Loucy (cell line): ENCODE measurements at regions not wholly inside any gene's neighbourhood (a gene's known extent, or its start where the extent isn't known, plus 50 kb on each side); places are given as distances from the start of the nearest gene placed in this dataset.
A peak's percentile ranks its signal among the peaks of the same experiment; 100 is the strongest.

Experiments
- H2AFZ ChIP-seq: fragments of 200-600 bp; sonication (generic); 2 replicates; pipeline ENCODE4 v1.6.0; 2016; ENCODE audit warnings: antibody characterized with exemption, mild to moderate bottlenecking, low read length, moderate library complexity
- H3F3A ChIP-seq: fragments of 200-600 bp; 2 replicates; pipeline ENCODE4 v1.6.0; 2016; ENCODE audit warnings: antibody characterized with exemption, low read depth, mild to moderate bottlenecking
- H3K27me3 ChIP-seq: fragments of 200-600 bp; sonication (generic); 2 replicates; pipeline ENCODE4 v1.6.1; 2014; ENCODE audit warnings: low read length, mild to moderate bottlenecking; ENCODE audit not compliant: insufficient read depth, poor library complexity, severe bottlenecking
- H3K36me3 ChIP-seq: fragments of 200-600 bp; sonication (generic); 2 replicates; pipeline ENCODE4 v1.6.1; 2016; ENCODE audit warnings: low read length; ENCODE audit not compliant: insufficient read depth
- H3K4me1 ChIP-seq: fragments of 200-600 bp; sonication (generic); 2 replicates; pipeline ENCODE4 v1.5.1; 2014; ENCODE audit warnings: low read length, mild to moderate bottlenecking; ENCODE audit not compliant: insufficient read depth, poor library complexity, severe bottlenecking
- H3K4me2 ChIP-seq: fragments of 200-600 bp; sonication (generic); 2 replicates; pipeline ENCODE4 v1.6.0; 2014; ENCODE audit warnings: antibody characterized with exemption, low read length, low read depth, mild to moderate bottlenecking; ENCODE audit not compliant: poor library complexity, severe bottlenecking
- H3K4me3 ChIP-seq: fragments of 200-600 bp; sonication (generic); 2 replicates; pipeline ENCODE4 v1.5.1; 2014; ENCODE audit warnings: low read length, mild to moderate bottlenecking, mixed read lengths; ENCODE audit not compliant: poor library complexity, severe bottlenecking
- H3K79me2 ChIP-seq: fragments of 200-600 bp; sonication (generic); 2 replicates; pipeline ENCODE4 v1.6.1; 2014; ENCODE audit warnings: low read length; ENCODE audit not compliant: insufficient read depth
- H3K9ac ChIP-seq: fragments of 200-600 bp; sonication (generic); 2 replicates; pipeline ENCODE4 v1.6.0; 2014; ENCODE audit warnings: mild to moderate bottlenecking, low read depth, low read length, moderate library complexity; ENCODE audit not compliant: poor library complexity, severe bottlenecking
- H3K9me2 ChIP-seq: fragments of 200-600 bp; sonication (generic); replicated peaks from 2 replicates; pipeline ENCODE4 v1.6.1; 2016; ENCODE audit warnings: low read depth, low read length, mixed read lengths
- H3K9me3 ChIP-seq: fragments of 200-600 bp; sonication (generic); 2 replicates; pipeline ENCODE4 v1.6.1; 2014; ENCODE audit warnings: mild to moderate bottlenecking, antibody characterized with exemption, low read length, low read depth; ENCODE audit not compliant: insufficient read depth
- H4K20me1 ChIP-seq: fragments of 200-600 bp; sonication (generic); 2 replicates; pipeline ENCODE4 v1.6.0; 2014; ENCODE audit warnings: antibody characterized with exemption, low read length, mild to moderate bottlenecking; ENCODE audit not compliant: insufficient read depth, poor library complexity, severe bottlenecking
- EZH2phosphoT487 ChIP-seq: fragments of 200-600 bp; IDR thresholded peaks from 2 replicates; pipeline ENCODE4 v1.6.1; 2018; ENCODE audit warnings: antibody characterized with exemption, mild to moderate bottlenecking, moderate library complexity, borderline replicate concordance
- TF ChIP-seq, protein P1 (sequence below): fragments of 200-600 bp; sonication (generic); conservative IDR thresholded peaks from 2 replicates; pipeline ENCODE4 v1.5.1; 2014; ENCODE audit warnings: mild to moderate bottlenecking, antibody characterized with exemption, low read length

GRCh38 chr1:234884006-234884405 lies 244.6 kb downstream of the TOMM20 start:
- H2AFZ ChIP-seq = no peak overlapping the region
- H3K9ac ChIP-seq = no peak overlapping the region
- no peaks in the 10 kb centered on the region for H3K9me2 ChIP-seq
- no peaks in the 10 kb centered on the region for H3F3A ChIP-seq
- no peaks in the 10 kb centered on the region for H3K9me3 ChIP-seq
- H3K36me3 ChIP-seq = no peaks in the 10 kb centered on the region
- no peak overlapping the region for H3K4me3 ChIP-seq
- H4K20me1 ChIP-seq = no peaks in the 10 kb centered on the region
- H3K4me2 ChIP-seq = no peak overlapping the region
- H3K79me2 ChIP-seq = no peaks in the 10 kb centered on the region
- H3K4me1 ChIP-seq = peaks cover 53% of the 10 kb centered on the region
- no peaks in the 10 kb centered on the region for H3K27me3 ChIP-seq
- TF ChIP-seq EZH2phosphoT487 = no peak
- TF ChIP-seq, protein P1, sequence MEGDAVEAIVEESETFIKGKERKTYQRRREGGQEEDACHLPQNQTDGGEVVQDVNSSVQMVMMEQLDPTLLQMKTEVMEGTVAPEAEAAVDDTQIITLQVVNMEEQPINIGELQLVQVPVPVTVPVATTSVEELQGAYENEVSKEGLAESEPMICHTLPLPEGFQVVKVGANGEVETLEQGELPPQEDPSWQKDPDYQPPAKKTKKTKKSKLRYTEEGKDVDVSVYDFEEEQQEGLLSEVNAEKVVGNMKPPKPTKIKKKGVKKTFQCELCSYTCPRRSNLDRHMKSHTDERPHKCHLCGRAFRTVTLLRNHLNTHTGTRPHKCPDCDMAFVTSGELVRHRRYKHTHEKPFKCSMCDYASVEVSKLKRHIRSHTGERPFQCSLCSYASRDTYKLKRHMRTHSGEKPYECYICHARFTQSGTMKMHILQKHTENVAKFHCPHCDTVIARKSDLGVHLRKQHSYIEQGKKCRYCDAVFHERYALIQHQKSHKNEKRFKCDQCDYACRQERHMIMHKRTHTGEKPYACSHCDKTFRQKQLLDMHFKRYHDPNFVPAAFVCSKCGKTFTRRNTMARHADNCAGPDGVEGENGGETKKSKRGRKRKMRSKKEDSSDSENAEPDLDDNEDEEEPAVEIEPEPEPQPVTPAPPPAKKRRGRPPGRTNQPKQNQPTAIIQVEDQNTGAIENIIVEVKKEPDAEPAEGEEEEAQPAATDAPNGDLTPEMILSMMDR = no peak

- H2AFZ ChIP-seq = no peak overlapping the region
- no peak overlapping the region for H3K4me2 ChIP-seq
- no peaks in the 10 kb centered on the region for H4K20me1 ChIP-seq
- H3K27me3 ChIP-seq = no peaks in the 10 kb centered on the region
- H3F3A ChIP-seq = no peaks in the 10 kb centered on the region
- H3K79me2 ChIP-seq = no peaks in the 10 kb centered on the region
- no peak overlapping the region for H3K9ac ChIP-seq
- H3K9me3 ChIP-seq = no peaks in the 10 kb centered on the region
- H3K4me3 ChIP-seq = no peak overlapping the region
- no peaks in the 10 kb centered on the region for H3K9me2 ChIP-seq
- TF ChIP-seq EZH2phosphoT487 = no peak
- TF ChIP-seq, protein P1 = no peak
- H3K4me1 ChIP-seq = peaks cover 53% of the 10 kb centered on the region
- no peaks in the 10 kb centered on the region for H3K36me3 ChIP-seq
These were observed 245.7 kb downstream of the TOMM20 start for GRCh38 chr1:234882898-234883297.

GRCh38 chr1:234881893-234882771 lies 246.5 kb downstream of the TOMM20 start:
- H3F3A ChIP-seq = no peaks in the 10 kb centered on the region
- H3K9me3 ChIP-seq = no peaks in the 10 kb centered on the region
- no peak overlapping the region for H2AFZ ChIP-seq
- H3K9me2 ChIP-seq = no peaks in the 10 kb centered on the region
- H3K79me2 ChIP-seq = no peaks in the 10 kb centered on the region
- peaks cover 52% of the 10 kb centered on the region for H3K4me1 ChIP-seq
- no peaks in the 10 kb centered on the region for H3K27me3 ChIP-seq
- H3K4me2 ChIP-seq = no peak overlapping the region
- H3K36me3 ChIP-seq = no peaks in the 10 kb centered on the region
- no peak overlapping the region for H3K4me3 ChIP-seq
- TF ChIP-seq, protein P1 = no peak
- no peak for TF ChIP-seq EZH2phosphoT487
- H3K9ac ChIP-seq = peak overlapping the region; percentile 9
- H4K20me1 ChIP-seq = no peaks in the 10 kb centered on the region
